Panc1 (cell line): ENCODE measurements at regions not wholly inside any gene's neighbourhood (a gene's known extent, or its start where the extent isn't known, plus 50 kb on each side); places are given as distances from the start of the nearest gene placed in this dataset.

ENCODE experiments used
- ATAC-seq: fragments of 200-7000 bp; cut with Tn5 transposase; 2 replicates; pipeline ENCODE4 v1.9.1; 2020; ENCODE audit warnings: mild to moderate bottlenecking, moderate library complexity
- BruUV-seq: library from RNA; stranded (reverse); fragments of 400-500 nt; replicated peaks from 2 replicates; lab custom pipeline; 2021; lab: Mats Ljungman, UMichigan
- CTCF ChIA-PET: fragments of 300-600 bp; sonication (Branson Sonifier 250); formaldehyde crosslinking; loops from one replicate; lab custom pipeline; 2022; ENCODE audit warnings: antibody characterized with exemption; lab: Charles Lee
- POLR2A ChIA-PET: fragments of 300-600 bp; sonication (Branson Sonifier 250); formaldehyde crosslinking; loops from one replicate; lab custom pipeline; 2022; ENCODE audit warnings: antibody characterized with exemption; lab: Charles Lee
- DNase-seq: peaks from one replicate; pipeline ENCODE4 v3.0.0-alpha.2; 2010; ENCODE audit warnings: low read depth, low spot score
- H3K27ac ChIP-seq: 2 replicates; pipeline ENCODE4 v1.5.1; 2011; ENCODE audit warnings: mild to moderate bottlenecking, low read length, inconsistent platforms
- H3K27me3 ChIP-seq: fragments of 200-500 bp; sonication (Bioruptor generic); 2 replicates; pipeline ENCODE4 v1.6.0; 2014; ENCODE audit warnings: low read length, inconsistent platforms; ENCODE audit not compliant: control insufficient read depth, insufficient read depth
- H3K36me3 ChIP-seq: fragments of 200-500 bp; sonication (Bioruptor generic); 2 replicates; pipeline ENCODE4 v1.5.1; 2014; ENCODE audit warnings: inconsistent platforms, mild to moderate bottlenecking, low read length, moderate library complexity; ENCODE audit not compliant: control insufficient read depth, insufficient read depth
- H3K4me1 ChIP-seq: 2 replicates; pipeline ENCODE4 v1.5.1; 2011; ENCODE audit warnings: inconsistent platforms, mild to moderate bottlenecking, low read length, moderate library complexity; ENCODE audit not compliant: control insufficient read depth, insufficient read depth
- H3K4me3 ChIP-seq, 2 experiments: 2 replicates each; pipeline ENCODE4 v1.5.1; 2011 to 2012; ENCODE audit warnings: low read depth in 2 of 2, low read length in 2 of 2, mild to moderate bottlenecking in 2 of 2, inconsistent platforms in 1 of 2, moderate library complexity in 1 of 2
- H3K9me3 ChIP-seq: fragments of 200-500 bp; sonication (Bioruptor generic); 2 replicates; pipeline ENCODE4 v1.5.1; 2014; ENCODE audit warnings: low read depth, mild to moderate bottlenecking, inconsistent platforms, low read length, moderate library complexity; ENCODE audit not compliant: control insufficient read depth, insufficient read depth
- POLR2AphosphoS5 ChIP-seq: IDR thresholded peaks from 2 replicates; pipeline ENCODE4 v1.6.1; 2012; ENCODE audit warnings: mild to moderate bottlenecking, low read depth, low read length, moderate library complexity
- SIN3A ChIP-seq: IDR thresholded peaks from 2 replicates; pipeline ENCODE4 v1.6.1; 2012; ENCODE audit warnings: low read depth, mild to moderate bottlenecking, low read length, moderate library complexity, borderline replicate concordance; ENCODE audit not compliant: insufficient read depth
- TCF7L2 ChIP-seq: IDR thresholded peaks from 2 replicates; pipeline ENCODE4 v1.6.1; 2011; ENCODE audit warnings: mild to moderate bottlenecking, low read depth, low read length, inconsistent platforms
- in situ Hi-C: cut with HindIII; loops from 2 replicates; pipeline ENCODE4 v1.10.0; 2016; ENCODE audit warnings: low sequenced_read_pairs, low pct_unique_long_range_greater_than_20kb
- intact Hi-C: fragments of 100-400 bp; cut with micrococcal nuclease; formaldehyde crosslinking; loops from one replicate; pipeline ENCODE4 v1.10.0; 2022; ENCODE audit not compliant: unreplicated experiment
- TF ChIP-seq, protein P1 (sequence below): fragments of 450-650 bp; IDR thresholded peaks from 2 replicates; pipeline ENCODE4 v1.5.1; 2017; ENCODE audit warnings: mild to moderate bottlenecking
- TF ChIP-seq, protein P2 (sequence below), 2 experiments: IDR thresholded peaks; 2 replicates each; pipeline ENCODE4 v1.6.1; 2011 to 2012; ENCODE audit warnings: low read depth in 2 of 2, control low read depth in 1 of 2, low read length in 1 of 2, mild to moderate bottlenecking in 1 of 2, moderate library complexity in 1 of 2; ENCODE audit not compliant: insufficient read depth in 1 of 2

DNA sequence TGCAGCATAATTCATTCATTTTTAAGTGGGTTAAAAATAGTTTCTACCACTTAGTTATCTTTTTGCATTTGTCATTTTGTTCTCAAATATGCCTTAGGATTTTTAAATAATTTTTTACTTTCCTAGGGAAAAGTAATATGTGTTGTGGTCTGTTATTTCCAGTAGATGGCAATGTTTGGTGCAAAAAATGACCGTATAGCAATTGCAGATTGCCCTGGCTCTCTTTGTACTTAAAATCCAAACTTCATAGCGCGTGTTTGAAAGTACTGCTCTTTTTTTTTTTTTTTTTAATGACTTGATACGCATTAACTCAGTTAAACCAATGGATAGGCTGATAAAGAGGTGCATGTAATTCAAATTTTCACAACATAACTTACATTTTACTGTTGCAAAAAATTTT lies 74.4 kb upstream of the RBMX start:
- Histone ChIP-seq H3K27ac (no peak overlapping the region), H3K36me3 (no peaks in the 10 kb centered on the region), H3K27me3 (no peaks in the 10 kb centered on the region), H3K9me3 (no peaks in the 10 kb centered on the region), H3K4me1 (no peaks in the 10 kb centered on the region), H3K4me3 (no peak overlapping the region)
- ChIA-PET CTCF (interaction anchor here (1.1 kb wide), 1 partner anchor 239 kb away, joined by 3 read pairs; no protein-coding TSS in a partner anchor), POLR2A (no interaction called here)
- intact Hi-C loops, result loop anchor here (1.0 kb wide), 2 partner anchors 97 to 239 kb away; no protein-coding TSS in a partner anchor
- DNase-seq (peak; percentile 7), ATAC-seq (peak; percentile 64; the same call in 1 of the 2 replicates)
- in situ Hi-C loops, result no loop called here
- no TSS peak for BruUV-seq
- TF ChIP-seq, protein P1, sequence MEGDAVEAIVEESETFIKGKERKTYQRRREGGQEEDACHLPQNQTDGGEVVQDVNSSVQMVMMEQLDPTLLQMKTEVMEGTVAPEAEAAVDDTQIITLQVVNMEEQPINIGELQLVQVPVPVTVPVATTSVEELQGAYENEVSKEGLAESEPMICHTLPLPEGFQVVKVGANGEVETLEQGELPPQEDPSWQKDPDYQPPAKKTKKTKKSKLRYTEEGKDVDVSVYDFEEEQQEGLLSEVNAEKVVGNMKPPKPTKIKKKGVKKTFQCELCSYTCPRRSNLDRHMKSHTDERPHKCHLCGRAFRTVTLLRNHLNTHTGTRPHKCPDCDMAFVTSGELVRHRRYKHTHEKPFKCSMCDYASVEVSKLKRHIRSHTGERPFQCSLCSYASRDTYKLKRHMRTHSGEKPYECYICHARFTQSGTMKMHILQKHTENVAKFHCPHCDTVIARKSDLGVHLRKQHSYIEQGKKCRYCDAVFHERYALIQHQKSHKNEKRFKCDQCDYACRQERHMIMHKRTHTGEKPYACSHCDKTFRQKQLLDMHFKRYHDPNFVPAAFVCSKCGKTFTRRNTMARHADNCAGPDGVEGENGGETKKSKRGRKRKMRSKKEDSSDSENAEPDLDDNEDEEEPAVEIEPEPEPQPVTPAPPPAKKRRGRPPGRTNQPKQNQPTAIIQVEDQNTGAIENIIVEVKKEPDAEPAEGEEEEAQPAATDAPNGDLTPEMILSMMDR, result peak; percentile 3; the same call in 1 of the 2 replicates
- no peak for TF ChIP-seq POLR2AphosphoS5

DNA sequence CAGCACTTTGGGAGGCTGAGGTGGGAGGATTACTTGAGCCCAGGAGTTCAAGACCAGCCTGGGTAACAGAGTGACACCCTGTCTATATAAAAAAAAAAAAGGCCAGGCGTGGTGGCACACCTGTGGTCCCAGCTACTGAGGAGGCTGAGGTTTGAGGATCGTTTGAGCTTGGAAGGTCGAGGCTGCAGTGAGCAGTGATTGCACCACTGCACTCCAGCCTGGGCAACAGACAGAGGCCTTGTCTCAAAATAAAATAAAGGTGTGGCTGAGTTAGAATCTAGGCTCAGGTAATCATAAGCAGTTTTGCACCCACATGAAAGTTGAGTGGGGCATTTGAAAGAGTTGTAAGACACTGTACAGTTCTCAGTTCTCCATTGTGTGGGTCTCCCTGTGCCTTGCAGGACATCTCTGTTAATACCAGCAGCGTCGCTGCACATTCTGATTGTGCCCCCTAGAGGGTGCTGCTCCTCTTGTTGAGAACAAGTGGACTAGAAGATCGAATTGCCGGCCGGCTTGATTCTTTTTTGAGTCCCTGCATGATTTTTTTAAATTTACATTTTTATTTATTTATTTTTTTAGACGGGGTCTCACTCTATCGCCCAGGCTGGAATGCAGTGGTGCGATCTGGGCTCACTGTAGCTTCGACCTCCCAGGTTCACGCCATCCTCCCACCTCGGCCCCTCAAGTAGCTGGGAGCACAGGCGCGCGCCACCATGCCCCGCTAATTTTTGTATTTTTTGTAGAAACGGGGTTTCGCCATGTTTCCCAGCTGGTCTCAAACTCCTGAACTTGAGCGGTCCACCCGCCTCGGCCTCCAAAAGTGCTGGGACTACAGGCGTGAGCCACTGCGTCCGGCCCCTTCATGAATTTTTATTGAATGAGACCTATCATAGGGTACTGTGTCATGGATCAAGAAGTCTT lies 73.6 kb upstream of the RBMX start:
- DNase-seq (peak; percentile 27), ATAC-seq (peak; percentile 97)
- ChIA-PET CTCF (interaction anchor here (0.5 to 1.1 kb wide), 4 partner anchors 40 to 756 kb away, joined by 3 to 4 read pairs (median 3); no protein-coding TSS in a partner anchor), POLR2A (no interaction called here)
- no peaks in the 10 kb centered on the region for H3K27me3 ChIP-seq
- no peak for TF ChIP-seq SIN3A
- TF ChIP-seq, protein P1, result peak; percentile 88
- no peaks in the 10 kb centered on the region for H3K4me1 ChIP-seq
- no TSS peak for BruUV-seq
- intact Hi-C loops, result loop anchor here (1.0 kb wide), 1 partner anchor 240 kb away; no protein-coding TSS in a partner anchor
- H3K9me3 ChIP-seq, result no peaks in the 10 kb centered on the region
- in situ Hi-C loops, result no loop called here
- no peak overlapping the region for H3K27ac ChIP-seq
- H3K4me3 ChIP-seq, result no peak overlapping the region
- no peaks in the 10 kb centered on the region for H3K36me3 ChIP-seq

DNA sequence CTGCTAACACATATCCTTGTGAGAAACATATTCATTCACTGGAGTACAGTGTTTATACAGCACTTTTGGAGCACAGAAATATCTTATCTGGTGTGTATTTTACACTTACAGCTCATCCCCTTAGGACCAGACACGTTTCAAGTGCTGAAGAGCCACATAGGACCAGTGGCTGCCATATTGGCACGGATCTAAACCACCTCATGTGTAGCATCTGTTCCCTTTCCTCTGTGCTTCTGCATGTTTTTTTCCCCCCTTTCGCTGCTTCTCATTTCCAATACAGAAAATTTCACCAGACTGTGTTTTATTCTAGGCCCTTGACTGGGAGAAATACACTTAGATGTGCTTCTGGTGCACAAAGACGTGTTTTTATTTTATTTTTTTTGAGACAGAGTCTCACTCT lies 69.7 kb upstream of the RBMX start:
- no TSS peak for BruUV-seq
- Histone ChIP-seq H3K27me3 (no peaks in the 10 kb centered on the region), H3K27ac (no peak overlapping the region), H3K4me3 (no peak overlapping the region), H3K36me3 (no peaks in the 10 kb centered on the region), H3K4me1 (no peaks in the 10 kb centered on the region), H3K9me3 (no peaks in the 10 kb centered on the region)
- no peak for ATAC-seq
- in situ Hi-C loops, result no loop called here
- ChIA-PET CTCF (no interaction called here), POLR2A (no interaction called here)
- no peak for DNase-seq
- TF ChIP-seq, protein P2, sequence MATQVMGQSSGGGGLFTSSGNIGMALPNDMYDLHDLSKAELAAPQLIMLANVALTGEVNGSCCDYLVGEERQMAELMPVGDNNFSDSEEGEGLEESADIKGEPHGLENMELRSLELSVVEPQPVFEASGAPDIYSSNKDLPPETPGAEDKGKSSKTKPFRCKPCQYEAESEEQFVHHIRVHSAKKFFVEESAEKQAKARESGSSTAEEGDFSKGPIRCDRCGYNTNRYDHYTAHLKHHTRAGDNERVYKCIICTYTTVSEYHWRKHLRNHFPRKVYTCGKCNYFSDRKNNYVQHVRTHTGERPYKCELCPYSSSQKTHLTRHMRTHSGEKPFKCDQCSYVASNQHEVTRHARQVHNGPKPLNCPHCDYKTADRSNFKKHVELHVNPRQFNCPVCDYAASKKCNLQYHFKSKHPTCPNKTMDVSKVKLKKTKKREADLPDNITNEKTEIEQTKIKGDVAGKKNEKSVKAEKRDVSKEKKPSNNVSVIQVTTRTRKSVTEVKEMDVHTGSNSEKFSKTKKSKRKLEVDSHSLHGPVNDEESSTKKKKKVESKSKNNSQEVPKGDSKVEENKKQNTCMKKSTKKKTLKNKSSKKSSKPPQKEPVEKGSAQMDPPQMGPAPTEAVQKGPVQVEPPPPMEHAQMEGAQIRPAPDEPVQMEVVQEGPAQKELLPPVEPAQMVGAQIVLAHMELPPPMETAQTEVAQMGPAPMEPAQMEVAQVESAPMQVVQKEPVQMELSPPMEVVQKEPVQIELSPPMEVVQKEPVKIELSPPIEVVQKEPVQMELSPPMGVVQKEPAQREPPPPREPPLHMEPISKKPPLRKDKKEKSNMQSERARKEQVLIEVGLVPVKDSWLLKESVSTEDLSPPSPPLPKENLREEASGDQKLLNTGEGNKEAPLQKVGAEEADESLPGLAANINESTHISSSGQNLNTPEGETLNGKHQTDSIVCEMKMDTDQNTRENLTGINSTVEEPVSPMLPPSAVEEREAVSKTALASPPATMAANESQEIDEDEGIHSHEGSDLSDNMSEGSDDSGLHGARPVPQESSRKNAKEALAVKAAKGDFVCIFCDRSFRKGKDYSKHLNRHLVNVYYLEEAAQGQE (IDR thresholded peaks at IDR 0.05; ENCODE audit: insufficient read depth in 1 of 2, low read depth in 2 of 2, low read length in 1 of 2), result no peak
- TF ChIP-seq POLR2AphosphoS5 (no peak), SIN3A (no peak), TCF7L2 (no peak)
- TF ChIP-seq, protein P1, result no peak
- intact Hi-C loops, result no loop called here
